ENCODE measurements at regions not wholly inside any gene's neighbourhood (a gene's known extent, or its start where the extent isn't known, plus 50 kb on each side); places are given as distances from the start of the nearest gene placed in this dataset.

- intact Hi-C loops (cut with DNase I): no loop called here
These were observed 76.0 kb upstream of the CELF4 start for GRCh38 chr18:37641573-37641972.

DNA sequence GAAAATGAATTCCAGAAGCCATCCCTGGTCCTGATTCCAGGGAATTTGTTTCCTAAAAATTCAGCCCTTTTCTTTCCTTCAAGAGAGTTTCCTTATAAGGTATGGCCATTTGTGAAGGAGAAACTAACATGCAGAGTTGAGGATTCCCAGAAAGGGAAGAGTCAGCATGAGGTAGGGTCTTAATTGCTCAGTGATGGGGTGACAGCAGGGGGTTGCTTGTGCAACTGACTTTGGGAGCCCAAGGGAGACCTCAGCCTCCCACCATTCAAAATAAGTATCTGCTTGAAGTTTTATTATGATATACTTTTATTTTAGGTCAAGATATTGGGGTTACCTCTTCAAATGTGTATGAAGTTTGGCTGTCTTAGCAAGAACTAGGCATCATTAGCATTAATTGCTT is 74.9 kb upstream of the CELF4 start:
- Histone ChIP-seq H3K9me3 (peaks cover 0 to 7% (median 0%) of the 10 kb centered on the region in 4 donors), H3K36me3 (no peaks in the 10 kb centered on the region), H3K27ac (no peak overlapping the region), H3K27me3 (no peaks in the 10 kb centered on the region), H3K4me3 (no peak overlapping the region), H3K4me1 (no peaks in the 10 kb centered on the region)
- DNase-seq (no peak), ATAC-seq (no peak)
- intact Hi-C loops (cut with DNase I): no loop called here
- TF ChIP-seq, protein P1, sequence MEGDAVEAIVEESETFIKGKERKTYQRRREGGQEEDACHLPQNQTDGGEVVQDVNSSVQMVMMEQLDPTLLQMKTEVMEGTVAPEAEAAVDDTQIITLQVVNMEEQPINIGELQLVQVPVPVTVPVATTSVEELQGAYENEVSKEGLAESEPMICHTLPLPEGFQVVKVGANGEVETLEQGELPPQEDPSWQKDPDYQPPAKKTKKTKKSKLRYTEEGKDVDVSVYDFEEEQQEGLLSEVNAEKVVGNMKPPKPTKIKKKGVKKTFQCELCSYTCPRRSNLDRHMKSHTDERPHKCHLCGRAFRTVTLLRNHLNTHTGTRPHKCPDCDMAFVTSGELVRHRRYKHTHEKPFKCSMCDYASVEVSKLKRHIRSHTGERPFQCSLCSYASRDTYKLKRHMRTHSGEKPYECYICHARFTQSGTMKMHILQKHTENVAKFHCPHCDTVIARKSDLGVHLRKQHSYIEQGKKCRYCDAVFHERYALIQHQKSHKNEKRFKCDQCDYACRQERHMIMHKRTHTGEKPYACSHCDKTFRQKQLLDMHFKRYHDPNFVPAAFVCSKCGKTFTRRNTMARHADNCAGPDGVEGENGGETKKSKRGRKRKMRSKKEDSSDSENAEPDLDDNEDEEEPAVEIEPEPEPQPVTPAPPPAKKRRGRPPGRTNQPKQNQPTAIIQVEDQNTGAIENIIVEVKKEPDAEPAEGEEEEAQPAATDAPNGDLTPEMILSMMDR (IDR thresholded peaks at IDR 0.05): no peak
- TF ChIP-seq POLR2A (IDR thresholded peaks at IDR 0.05): no peak

More at GRCh38 chr18:37641573-37641972, 76.0 kb upstream of the CELF4 start:
- H3K27me3 ChIP-seq: no peaks in the 10 kb centered on the region
- H3K4me3 ChIP-seq: no peak overlapping the region
- no peak overlapping the region for H3K27ac ChIP-seq
- ATAC-seq: no peak
- 51% methylated on average over 2 of the region's 2 CpGs for WGBS (ENCODE audit: insufficient coverage, low coverage, low lambda C conversion rate, missing lambda C conversion rate)
- no peaks in the 10 kb centered on the region for H3K36me3 ChIP-seq
- no peak for DNase-seq
- TF ChIP-seq, protein P1 (IDR thresholded peaks at IDR 0.05): no peak
- no peak for TF ChIP-seq POLR2A (IDR thresholded peaks at IDR 0.05)
- H3K9me3 ChIP-seq: peaks cover 0 to 7% (median 0%) of the 10 kb centered on the region in 4 donors
- no peaks in the 10 kb centered on the region for H3K4me1 ChIP-seq

GRCh38 chr18:37639846-37640245 is 74.2 kb upstream of the CELF4 start:
- 45% methylated on average over 2 of the region's 3 CpGs for WGBS (ENCODE audit: insufficient coverage, low coverage, low lambda C conversion rate, missing lambda C conversion rate)

DNA sequence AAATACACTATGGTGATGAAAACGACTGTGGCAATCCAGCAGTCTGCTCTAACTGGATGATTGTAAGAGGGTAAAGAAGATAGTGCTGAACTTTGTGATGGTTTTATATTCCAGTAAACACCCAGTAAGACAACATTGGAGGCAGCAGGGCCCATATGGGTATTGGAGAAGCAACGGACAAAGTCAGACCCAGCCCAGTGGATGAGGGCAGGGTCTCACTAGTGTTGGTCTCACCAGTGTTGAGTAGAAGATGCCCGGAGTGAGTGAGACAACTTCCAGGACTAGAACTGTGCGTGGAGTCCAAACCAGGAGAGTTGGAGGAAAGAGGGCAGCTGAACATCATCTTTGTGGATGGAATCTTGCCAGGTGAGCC is 71.9 kb upstream of the CELF4 start:
- Histone ChIP-seq H3K4me3 (no peak overlapping the region), H3K4me1 (no peaks in the 10 kb centered on the region), H3K27me3 (no peaks in the 10 kb centered on the region), H3K27ac (no peak overlapping the region), H3K9me3 (no peaks in the 10 kb centered on the region), H3K36me3 (no peaks in the 10 kb centered on the region)
- 46% methylated on average over 4 of the region's 4 CpGs for WGBS (ENCODE audit: insufficient coverage, low coverage, low lambda C conversion rate, missing lambda C conversion rate)
- intact Hi-C loops (cut with DNase I): no loop called here
- ATAC-seq: no peak
- DNase-seq: no peak
- TF ChIP-seq, protein P1 (IDR thresholded peaks at IDR 0.05): no peak
- TF ChIP-seq POLR2A (IDR thresholded peaks at IDR 0.05): no peak

More at GRCh38 chr18:37639846-37640245, 74.2 kb upstream of the CELF4 start:
- Histone ChIP-seq H3K4me3 (no peak overlapping the region), H3K27me3 (no peaks in the 10 kb centered on the region), H3K36me3 (no peaks in the 10 kb centered on the region), H3K4me1 (no peaks in the 10 kb centered on the region), H3K9me3 (peaks cover 0 to 7% (median 0%) of the 10 kb centered on the region in 4 donors), H3K27ac (no peak overlapping the region)
- no peak for DNase-seq
- TF ChIP-seq, protein P1 (IDR thresholded peaks at IDR 0.05): no peak
- TF ChIP-seq POLR2A (IDR thresholded peaks at IDR 0.05): no peak
- intact Hi-C loops (cut with DNase I): no loop called here
- no peak for ATAC-seq

DNA sequence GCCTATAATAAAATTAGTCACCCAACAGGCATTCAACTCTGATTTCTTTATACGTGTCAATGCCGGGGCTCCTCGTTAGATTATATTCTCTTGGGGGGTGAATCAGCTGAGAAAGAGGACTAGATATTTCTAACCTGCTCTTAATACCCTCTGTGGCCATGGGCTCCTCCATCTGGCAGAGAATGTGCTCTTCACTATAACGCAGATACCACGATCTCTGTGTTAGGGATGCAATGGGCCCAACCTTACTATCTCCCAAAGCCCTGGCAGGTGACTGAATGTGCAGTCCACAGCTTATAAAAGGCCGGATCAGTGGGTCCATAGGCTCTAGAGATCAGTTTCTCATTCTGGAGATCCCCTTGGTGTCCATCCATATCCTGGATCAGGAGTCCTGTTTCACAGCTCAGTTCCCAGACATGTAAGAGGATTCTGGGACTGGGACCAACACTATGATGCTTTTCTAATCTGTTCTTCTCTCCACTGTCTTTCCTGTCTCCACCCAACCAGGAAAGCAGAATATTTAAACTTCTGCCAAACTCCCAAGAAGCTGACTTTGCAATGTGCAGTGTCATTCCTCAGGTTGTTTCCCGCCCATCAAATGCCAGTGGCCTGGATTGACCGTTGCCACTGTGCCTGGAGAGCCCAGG is 71.4 kb upstream of the CELF4 start:
- no peak overlapping the region for H3K27ac ChIP-seq
- H3K27me3 ChIP-seq: no peaks in the 10 kb centered on the region
- DNase-seq (no peak), ATAC-seq (no peak)
- intact Hi-C loops (cut with DNase I): no loop called here
- no peak overlapping the region for H3K4me3 ChIP-seq
- WGBS (ENCODE audit: insufficient coverage, low coverage, low lambda C conversion rate, missing lambda C conversion rate): 56% methylated on average over 7 of the region's 8 CpGs
- H3K4me1 ChIP-seq: no peaks in the 10 kb centered on the region
- no peaks in the 10 kb centered on the region for H3K9me3 ChIP-seq
- TF ChIP-seq POLR2A (IDR thresholded peaks at IDR 0.05): no peak
- H3K36me3 ChIP-seq: no peaks in the 10 kb centered on the region
